SU-DHL-6 (cell line): ENCODE measurements at regions not wholly inside any gene's neighbourhood (a gene's known extent, or its start where the extent isn't known, plus 50 kb on each side); places are given as distances from the start of the nearest gene placed in this dataset.

ENCODE experiments used
- H2AFZ ChIP-seq: fragments of 200-600 bp; sonication (generic); 2 replicates; pipeline ENCODE4 v1.6.1; 2014; ENCODE audit warnings: low read depth, mild to moderate bottlenecking, moderate library complexity, mixed read lengths, antibody characterized with exemption, low read length; ENCODE audit not compliant: severe bottlenecking
- H3F3A ChIP-seq: fragments of 200-600 bp; shearing (Covaris generic); 2 replicates; pipeline ENCODE4 v1.6.0; 2016; ENCODE audit warnings: antibody characterized with exemption, mild to moderate bottlenecking; ENCODE audit not compliant: insufficient read depth
- H3K27ac ChIP-seq: fragments of 200-600 bp; sonication (generic); 2 replicates; pipeline ENCODE4 v1.5.1; 2016; ENCODE audit warnings: low read depth, mild to moderate bottlenecking, low read length, moderate library complexity, mixed read lengths
- H3K27me3 ChIP-seq: fragments of 200-600 bp; sonication (generic), shearing (Covaris generic); 2 replicates; pipeline ENCODE4 v1.6.0; 2014; ENCODE audit warnings: mild to moderate bottlenecking, low read length
- H3K36me3 ChIP-seq: fragments of 200-600 bp; sonication (generic); 2 replicates; pipeline ENCODE4 v1.6.1; 2014; ENCODE audit warnings: mild to moderate bottlenecking, low read length, mixed read lengths
- H3K4me2 ChIP-seq: fragments of 300-600, 200-600 bp; shearing (Covaris generic), sonication (generic); 2 replicates; pipeline ENCODE4 v1.6.0; 2014; ENCODE audit warnings: low read length, low read depth, mild to moderate bottlenecking; ENCODE audit not compliant: poor library complexity, severe bottlenecking
- H3K4me3 ChIP-seq: fragments of 200-600 bp; sonication (generic); 2 replicates; pipeline ENCODE4 v1.5.1; 2014; ENCODE audit warnings: antibody characterized with exemption, low read length, mild to moderate bottlenecking, mixed read lengths; ENCODE audit not compliant: insufficient read depth, poor library complexity, severe bottlenecking
- H3K79me2 ChIP-seq: fragments of 200-600 bp; sonication (generic); 2 replicates; pipeline ENCODE4 v1.6.1; 2014; ENCODE audit warnings: mild to moderate bottlenecking, low read length, moderate library complexity; ENCODE audit not compliant: insufficient read depth
- H3K9ac ChIP-seq: fragments of 200-600 bp; sonication (generic); 2 replicates; pipeline ENCODE4 v1.7.0; 2014; ENCODE audit warnings: mild to moderate bottlenecking, low read length
- H3K9me2 ChIP-seq: fragments of 200-600 bp; sonication (generic); replicated peaks from 2 replicates; pipeline ENCODE4 v1.6.1; 2014; ENCODE audit warnings: low read length; ENCODE audit not compliant: insufficient read depth
- H3K9me3 ChIP-seq: fragments of 200-600 bp; sonication (generic); 2 replicates; pipeline ENCODE4 v1.6.1; 2014; ENCODE audit warnings: low read length, mixed read lengths; ENCODE audit not compliant: insufficient read depth
- H4K20me1 ChIP-seq: fragments of 200-600 bp; sonication (generic); 2 replicates; pipeline ENCODE4 v1.6.1; 2014; ENCODE audit warnings: low read depth, mild to moderate bottlenecking, antibody characterized with exemption, low read length, moderate library complexity, mixed read lengths
- EZH2phosphoT487 ChIP-seq: fragments of 200-600 bp; sonication (generic), shearing (Covaris generic); conservative IDR thresholded peaks from 2 replicates; pipeline ENCODE4 v1.6.1; 2018; ENCODE audit warnings: mild to moderate bottlenecking, antibody characterized with exemption, low read length, moderate library complexity, mixed read lengths
- TF ChIP-seq, protein P1 (sequence below): fragments of 200-600 bp; sonication (generic); IDR thresholded peaks from one replicate; pipeline ENCODE4 v1.5.1; 2017; ENCODE audit warnings: antibody characterized with exemption, mild to moderate bottlenecking, low read length, moderate library complexity; ENCODE audit not compliant: insufficient read depth, poor library complexity, severe bottlenecking

- Histone ChIP-seq H3K9ac (no peak overlapping the region), H3K4me3 (no peak overlapping the region), H3K9me3 (no peaks in the 10 kb centered on the region), H3K4me2 (no peak overlapping the region), H3K27ac (no peak overlapping the region), H3K9me2 (no peaks in the 10 kb centered on the region), H4K20me1 (no peaks in the 10 kb centered on the region), H3K79me2 (no peaks in the 10 kb centered on the region), H2AFZ (no peak overlapping the region), H3F3A (no peaks in the 10 kb centered on the region), H3K36me3 (no peaks in the 10 kb centered on the region), H3K27me3 (no peaks in the 10 kb centered on the region)
- TF ChIP-seq EZH2phosphoT487, result no peak
- TF ChIP-seq, protein P1, sequence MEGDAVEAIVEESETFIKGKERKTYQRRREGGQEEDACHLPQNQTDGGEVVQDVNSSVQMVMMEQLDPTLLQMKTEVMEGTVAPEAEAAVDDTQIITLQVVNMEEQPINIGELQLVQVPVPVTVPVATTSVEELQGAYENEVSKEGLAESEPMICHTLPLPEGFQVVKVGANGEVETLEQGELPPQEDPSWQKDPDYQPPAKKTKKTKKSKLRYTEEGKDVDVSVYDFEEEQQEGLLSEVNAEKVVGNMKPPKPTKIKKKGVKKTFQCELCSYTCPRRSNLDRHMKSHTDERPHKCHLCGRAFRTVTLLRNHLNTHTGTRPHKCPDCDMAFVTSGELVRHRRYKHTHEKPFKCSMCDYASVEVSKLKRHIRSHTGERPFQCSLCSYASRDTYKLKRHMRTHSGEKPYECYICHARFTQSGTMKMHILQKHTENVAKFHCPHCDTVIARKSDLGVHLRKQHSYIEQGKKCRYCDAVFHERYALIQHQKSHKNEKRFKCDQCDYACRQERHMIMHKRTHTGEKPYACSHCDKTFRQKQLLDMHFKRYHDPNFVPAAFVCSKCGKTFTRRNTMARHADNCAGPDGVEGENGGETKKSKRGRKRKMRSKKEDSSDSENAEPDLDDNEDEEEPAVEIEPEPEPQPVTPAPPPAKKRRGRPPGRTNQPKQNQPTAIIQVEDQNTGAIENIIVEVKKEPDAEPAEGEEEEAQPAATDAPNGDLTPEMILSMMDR, result no peak
Observed at GRCh38 chr9:108484468-108484867, 371.3 kb downstream of the ACTL7B start.

GRCh38 chr9:108483676-108484075, 372.1 kb downstream of the ACTL7B start:
- Histone ChIP-seq H3K9me3 (no peaks in the 10 kb centered on the region), H2AFZ (no peak overlapping the region), H3F3A (no peaks in the 10 kb centered on the region), H3K27ac (no peak overlapping the region), H3K4me3 (no peak overlapping the region), H3K4me2 (no peak overlapping the region), H3K79me2 (no peaks in the 10 kb centered on the region), H3K36me3 (no peaks in the 10 kb centered on the region), H3K9ac (no peak overlapping the region), H3K27me3 (no peaks in the 10 kb centered on the region), H4K20me1 (no peaks in the 10 kb centered on the region), H3K9me2 (no peaks in the 10 kb centered on the region)
- TF ChIP-seq, protein P1, result no peak
- no peak for TF ChIP-seq EZH2phosphoT487

- no peaks in the 10 kb centered on the region for H3K79me2 ChIP-seq
- no peaks in the 10 kb centered on the region for H3F3A ChIP-seq
- H3K9me3 ChIP-seq, result no peaks in the 10 kb centered on the region
- no peak overlapping the region for H3K27ac ChIP-seq
- no peaks in the 10 kb centered on the region for H4K20me1 ChIP-seq
- no peaks in the 10 kb centered on the region; the same call in 1 of the 2 replicates for H3K27me3 ChIP-seq
- no peak overlapping the region for H3K4me3 ChIP-seq
- no peak overlapping the region for H2AFZ ChIP-seq
- no peak overlapping the region for H3K9ac ChIP-seq
- H3K4me2 ChIP-seq, result no peak overlapping the region
- H3K9me2 ChIP-seq, result no peaks in the 10 kb centered on the region
- TF ChIP-seq, protein P1, result no peak
- TF ChIP-seq EZH2phosphoT487, result no peak
- H3K36me3 ChIP-seq, result no peaks in the 10 kb centered on the region
Observed at GRCh38 chr9:108479989-108480652, 375.7 kb downstream of the ACTL7B start.
